ENCODE measurements at regions not wholly inside any gene's neighbourhood (a gene's known extent, or its start where the extent isn't known, plus 50 kb on each side); places are given as distances from the start of the nearest gene placed in this dataset.

DNA sequence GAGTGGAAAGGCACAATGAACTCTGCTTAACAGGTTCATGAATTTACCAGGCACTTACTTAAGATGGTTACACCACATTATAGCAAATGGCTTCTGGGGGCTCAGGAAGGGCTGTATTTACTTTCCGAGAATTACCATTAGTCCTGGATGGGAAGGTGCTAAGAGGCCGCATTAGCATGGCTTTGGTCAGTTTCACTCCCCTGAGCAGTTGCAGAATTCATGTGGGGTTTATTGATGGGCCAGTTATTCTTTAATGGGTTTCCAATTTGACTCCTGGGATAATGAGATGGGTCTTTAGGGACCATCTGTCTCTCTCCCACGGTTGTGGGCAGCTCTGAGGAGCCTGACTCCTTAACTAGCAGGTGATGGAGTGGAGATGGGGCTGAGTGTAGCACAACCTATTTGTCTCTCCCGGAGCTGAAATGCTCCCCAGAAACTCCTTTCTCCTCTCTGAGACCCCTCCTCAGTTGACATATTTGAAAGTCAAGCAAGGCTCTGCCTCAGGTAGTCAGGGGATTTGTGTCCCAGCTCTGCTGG, 652.5 kb downstream of the HS3ST4 start:
- WGBS, 4 donors: 48 to 58% (median 54%) methylated on average over 4 of the region's 4 CpGs
- no peak for ATAC-seq
- intact Hi-C loops (cut with DNase I): no loop called here

DNA sequence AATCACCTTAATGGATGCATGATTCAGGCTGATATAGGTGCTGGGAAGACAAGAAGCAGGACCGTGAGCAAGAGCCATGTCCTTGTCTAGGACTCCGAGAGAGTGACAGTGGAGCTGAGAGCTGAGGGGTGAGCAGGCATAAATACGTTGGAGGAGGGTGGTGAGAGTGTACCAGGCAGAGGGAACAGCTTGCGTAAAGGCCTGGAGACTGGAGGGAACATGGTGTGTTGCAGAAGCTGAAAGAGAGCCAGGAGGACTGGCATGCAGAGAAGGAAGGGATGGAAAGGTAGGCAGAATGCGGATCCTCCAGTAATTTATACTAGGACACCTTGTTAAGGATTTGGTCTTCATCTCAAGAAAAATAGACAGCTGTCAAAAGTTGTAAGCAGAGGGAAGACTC, 653.2 kb downstream of the HS3ST4 start:
- Histone ChIP-seq H3K4me3 (no peak overlapping the region), H3K36me3 (no peaks in the 10 kb centered on the region), H3K4me1 (no peaks in the 10 kb centered on the region), H3K27ac (no peak overlapping the region), H3K27me3 (no peaks in the 10 kb centered on the region), H3K9me3 (no peaks in the 10 kb centered on the region)
- no peak for DNase-seq
- ATAC-seq: no peak
- WGBS, 4 donors: 73 to 82% (median 78%) methylated on average over 5 of the region's 5 CpGs
- intact Hi-C loops (cut with DNase I): no loop called here
- no peak for TF ChIP-seq POLR2A (IDR thresholded peaks at IDR 0.05)
- TF ChIP-seq, protein P1, sequence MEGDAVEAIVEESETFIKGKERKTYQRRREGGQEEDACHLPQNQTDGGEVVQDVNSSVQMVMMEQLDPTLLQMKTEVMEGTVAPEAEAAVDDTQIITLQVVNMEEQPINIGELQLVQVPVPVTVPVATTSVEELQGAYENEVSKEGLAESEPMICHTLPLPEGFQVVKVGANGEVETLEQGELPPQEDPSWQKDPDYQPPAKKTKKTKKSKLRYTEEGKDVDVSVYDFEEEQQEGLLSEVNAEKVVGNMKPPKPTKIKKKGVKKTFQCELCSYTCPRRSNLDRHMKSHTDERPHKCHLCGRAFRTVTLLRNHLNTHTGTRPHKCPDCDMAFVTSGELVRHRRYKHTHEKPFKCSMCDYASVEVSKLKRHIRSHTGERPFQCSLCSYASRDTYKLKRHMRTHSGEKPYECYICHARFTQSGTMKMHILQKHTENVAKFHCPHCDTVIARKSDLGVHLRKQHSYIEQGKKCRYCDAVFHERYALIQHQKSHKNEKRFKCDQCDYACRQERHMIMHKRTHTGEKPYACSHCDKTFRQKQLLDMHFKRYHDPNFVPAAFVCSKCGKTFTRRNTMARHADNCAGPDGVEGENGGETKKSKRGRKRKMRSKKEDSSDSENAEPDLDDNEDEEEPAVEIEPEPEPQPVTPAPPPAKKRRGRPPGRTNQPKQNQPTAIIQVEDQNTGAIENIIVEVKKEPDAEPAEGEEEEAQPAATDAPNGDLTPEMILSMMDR (IDR thresholded peaks at IDR 0.05): no peak

More for the DNA sequence above, 652.5 kb downstream of the HS3ST4 start:
- H3K36me3 ChIP-seq: no peaks in the 10 kb centered on the region
- H3K9me3 ChIP-seq: no peaks in the 10 kb centered on the region
- no peak for DNase-seq
- H3K27ac ChIP-seq: no peak overlapping the region
- H3K4me3 ChIP-seq: no peak overlapping the region
- no peaks in the 10 kb centered on the region for H3K27me3 ChIP-seq
- TF ChIP-seq, protein P1 (IDR thresholded peaks at IDR 0.05): no peak
- no peak for TF ChIP-seq POLR2A (IDR thresholded peaks at IDR 0.05)
- no peaks in the 10 kb centered on the region for H3K4me1 ChIP-seq

DNA sequence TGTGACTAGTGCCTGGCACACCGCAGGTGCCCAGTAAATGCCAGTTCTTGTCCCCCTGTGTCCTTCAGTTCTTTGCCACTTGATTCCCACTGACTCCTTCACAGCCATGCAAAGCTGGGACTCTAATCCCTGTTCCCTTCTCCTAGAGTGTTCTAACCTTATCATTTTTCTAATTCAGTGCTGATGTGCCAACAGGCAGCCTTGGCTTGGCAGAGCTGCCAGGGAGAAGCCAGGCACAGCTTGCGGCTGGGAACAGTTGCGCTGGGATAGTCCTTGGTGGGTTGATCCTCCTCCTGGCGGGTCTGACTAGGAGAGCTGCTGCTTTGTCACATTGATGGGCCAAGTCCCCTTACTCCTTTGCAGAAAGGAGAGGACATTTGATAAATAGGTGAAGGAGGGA, 654.2 kb downstream of the HS3ST4 start:
- Histone ChIP-seq H3K9me3 (peaks cover 0 to 6% (median 0%) of the 10 kb centered on the region in 12 donors), H3K27ac (no peak overlapping the region), H3K36me3 (no peaks in the 10 kb centered on the region), H3K27me3 (no peaks in the 10 kb centered on the region), H3K4me1 (no peaks in the 10 kb centered on the region), H3K4me3 (no peak overlapping the region)
- TF ChIP-seq, protein P1 (IDR thresholded peaks at IDR 0.05): no peak
- no peak for TF ChIP-seq POLR2A (IDR thresholded peaks at IDR 0.05)
- ATAC-seq (peak in 1 of 4 donors; percentile 26), DNase-seq (no peak)
- intact Hi-C loops (cut with DNase I): no loop called here
- 61 to 80% (median 74%) methylated on average over 4 of the region's 4 CpGs for whole genome bisulfite sequencing, 4 donors

DNA sequence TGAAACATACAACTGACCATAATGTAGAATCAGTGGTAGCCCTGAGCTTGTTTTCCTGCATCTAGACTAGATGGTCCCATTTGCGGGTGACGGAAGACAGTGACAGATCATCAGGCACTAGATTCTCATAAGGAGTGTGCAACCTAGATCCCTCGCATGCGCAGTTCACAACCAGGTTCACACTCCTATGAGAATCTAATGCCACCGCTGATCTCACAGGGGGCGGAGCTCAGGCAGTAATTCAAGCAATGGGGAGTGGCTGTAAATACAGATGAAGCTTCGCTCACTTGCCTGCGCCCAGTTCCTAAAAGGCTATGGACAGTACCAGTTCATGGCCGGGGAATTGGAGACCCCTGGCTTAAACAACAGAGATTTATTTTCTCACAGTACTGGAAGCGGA, 656.3 kb downstream of the HS3ST4 start:
- Histone ChIP-seq H3K36me3 (no peaks in the 10 kb centered on the region), H3K27me3 (no peaks in the 10 kb centered on the region), H3K4me3 (no peak overlapping the region), H3K4me1 (no peaks in the 10 kb centered on the region), H3K9me3 (peaks cover 0 to 7% (median 0%) of the 10 kb centered on the region in 12 donors), H3K27ac (no peak overlapping the region)
- ATAC-seq (no peak), DNase-seq (no peak)
- TF ChIP-seq, protein P1 (IDR thresholded peaks at IDR 0.05): no peak
- TF ChIP-seq POLR2A (IDR thresholded peaks at IDR 0.05): no peak
- 80 to 95% (median 91%) methylated on average over 10 of the region's 10 CpGs for WGBS, 4 donors
- intact Hi-C loops (cut with DNase I): no loop called here

Measured in heart left ventricle (tissue), 16 donors.